Neural progenitor cell (in vitro differentiated cells): ENCODE measurements at regions not wholly inside any gene's neighbourhood (a gene's known extent, or its start where the extent isn't known, plus 50 kb on each side); places are given as distances from the start of the nearest gene placed in this dataset.
"Not testable (repeated sequence)": the region's sequence is repeated elsewhere in the genome, so short reads cannot be mapped to it uniquely, and the experiment has no call there.

Source experiments
- CTCF ChIP-seq: fragments of 200-600 bp; sonication (generic); IDR thresholded peaks from 2 replicates; pipeline ENCODE4 v1.5.1; 2017; ENCODE audit warnings: antibody characterized with exemption, mild to moderate bottlenecking
- EZH2 ChIP-seq: fragments of 200-600 bp; sonication (generic); IDR thresholded peaks from 2 replicates; pipeline ENCODE4 v1.6.1; 2017; ENCODE audit warnings: antibody characterized with exemption, mild to moderate bottlenecking, moderate library complexity
- EZH2phosphoT487 ChIP-seq: fragments of 200-600 bp; sonication (generic); IDR thresholded peaks from 2 replicates; pipeline ENCODE4 v1.6.1; 2017; ENCODE audit warnings: antibody characterized with exemption

DNA sequence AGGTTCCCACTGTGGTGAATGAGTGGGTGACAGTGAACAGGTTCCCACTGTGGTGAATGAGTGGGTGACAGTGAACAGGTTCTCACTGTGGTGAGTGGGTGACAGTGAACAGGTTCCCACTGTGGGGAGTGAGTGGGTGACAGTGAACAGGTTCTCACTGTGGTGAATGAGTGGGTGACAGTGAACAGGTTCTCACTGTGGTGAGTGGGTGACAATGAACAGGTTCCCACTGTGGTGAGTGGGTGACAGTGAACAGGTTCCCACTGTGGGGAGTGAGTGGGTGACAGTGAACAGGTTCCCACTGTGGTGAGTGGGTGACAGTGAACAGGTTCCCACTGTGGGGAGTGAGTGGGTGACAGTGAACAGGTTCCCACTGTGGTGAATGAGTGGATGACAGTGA, 637.6 kb downstream of the UQCRFS1 start:
- not testable (repeated sequence) for TF ChIP-seq CTCF, EZH2, EZH2phosphoT487
